NCI-H510A treated with DMSO at 0.1 percent for 48 hours (cell line): ENCODE measurements at regions not wholly inside any gene's neighbourhood (a gene's known extent, or its start where the extent isn't known, plus 50 kb on each side); places are given as distances from the start of the nearest gene placed in this dataset.

ENCODE experiments used
- DNase-seq: peaks from one replicate; lab custom pipeline; 2025; lab: John Stamatoyannopoulos, UW

DNA sequence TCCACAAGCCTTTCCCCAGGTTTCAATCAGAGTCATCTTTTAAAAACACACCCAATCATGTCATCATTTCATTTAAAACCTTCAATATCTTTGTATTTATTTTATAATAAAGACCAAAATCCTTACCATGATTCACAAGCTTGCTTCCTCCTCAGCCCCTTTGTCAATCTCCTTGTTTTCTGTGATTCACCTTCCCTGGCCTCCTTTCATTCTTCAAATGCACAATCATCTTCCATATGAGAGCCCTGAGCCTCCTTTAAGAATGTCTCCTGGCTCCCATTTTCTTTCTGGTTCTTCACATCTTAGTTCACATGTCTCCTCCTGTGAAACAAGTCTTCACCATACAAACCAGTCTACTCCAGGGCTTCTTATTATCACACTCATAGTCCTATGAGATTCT, 904.0 kb downstream of the SORCS3 start:
- no peak for DNase-seq

GRCh38 chr10:105540381-105540780, 899.3 kb downstream of the SORCS3 start:
- DNase-seq = no peak

- DNase-seq = no peak
These were observed 897.8 kb downstream of the SORCS3 start for GRCh38 chr10:105538874-105539273.

DNA sequence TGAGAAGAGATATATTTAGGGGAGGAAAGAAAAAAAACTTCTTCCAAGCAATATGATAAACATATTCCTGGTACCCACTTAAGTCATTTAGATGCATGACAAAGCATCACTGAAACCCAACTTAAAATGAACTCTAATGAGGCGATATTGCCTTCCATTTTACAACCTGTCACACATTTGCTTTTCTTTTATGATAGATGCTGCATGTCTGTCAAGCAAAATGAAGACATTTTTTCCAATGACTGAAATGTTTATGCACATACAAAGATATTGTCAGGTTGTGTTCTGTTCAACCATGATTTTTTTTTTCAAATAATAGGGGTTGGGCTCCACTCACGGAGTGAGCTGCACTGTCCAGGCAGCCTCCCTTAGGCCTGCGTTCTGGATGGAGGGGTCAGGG, 894.4 kb downstream of the SORCS3 start:
- no peak for DNase-seq

DNA sequence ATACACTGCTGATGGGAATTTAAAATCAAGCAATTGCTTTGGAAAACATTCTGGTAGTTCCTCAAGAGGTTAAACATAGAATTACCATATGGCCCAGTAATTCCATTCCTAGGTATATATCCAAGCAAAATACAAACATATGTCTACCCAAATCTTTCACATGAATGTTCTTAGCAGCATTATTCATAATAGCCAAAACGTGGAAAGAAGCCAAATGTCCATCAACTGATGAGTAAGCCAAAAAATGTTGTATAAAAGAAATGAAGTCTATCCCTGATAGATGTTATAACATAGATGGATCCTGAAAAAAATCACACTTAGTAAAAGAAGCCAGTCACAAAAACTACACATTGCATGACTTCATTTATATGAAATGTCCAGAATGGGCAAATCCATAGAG, 893.0 kb downstream of the SORCS3 start:
- DNase-seq = no peak

- no peak for DNase-seq
These were observed 875.4 kb downstream of the SORCS3 start for GRCh38 chr10:105516511-105516910.

GRCh38 chr10:105514106-105514505, 873.0 kb downstream of the SORCS3 start:
- no peak for DNase-seq

DNA sequence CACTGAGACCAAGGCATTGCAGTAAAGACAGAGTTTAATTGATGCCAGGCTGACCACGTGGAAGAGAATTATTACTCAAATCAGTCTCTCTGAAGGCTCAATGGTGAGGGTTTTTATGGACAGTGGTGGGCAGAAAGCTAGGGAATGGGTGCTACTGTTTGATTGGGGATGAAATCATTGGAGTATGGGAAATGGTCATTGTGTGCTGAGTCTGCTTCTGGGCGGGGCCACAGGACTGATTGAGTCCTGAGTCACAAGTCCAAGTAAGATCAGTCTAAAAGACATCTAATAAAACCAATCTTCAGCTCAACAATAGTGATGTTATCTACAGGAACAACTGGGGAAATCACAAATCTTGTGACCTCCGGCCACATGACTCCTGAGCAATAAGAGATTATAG, 868.4 kb downstream of the SORCS3 start:
- DNase-seq = no peak

- no peak for DNase-seq
These were observed 865.2 kb downstream of the SORCS3 start for GRCh38 chr10:105506262-105506661.

- no peak for DNase-seq
These were observed 862.6 kb downstream of the SORCS3 start for GRCh38 chr10:105503714-105504113.

- no peak for DNase-seq
These were observed 861.0 kb downstream of the SORCS3 start for GRCh38 chr10:105502058-105502457.

DNA sequence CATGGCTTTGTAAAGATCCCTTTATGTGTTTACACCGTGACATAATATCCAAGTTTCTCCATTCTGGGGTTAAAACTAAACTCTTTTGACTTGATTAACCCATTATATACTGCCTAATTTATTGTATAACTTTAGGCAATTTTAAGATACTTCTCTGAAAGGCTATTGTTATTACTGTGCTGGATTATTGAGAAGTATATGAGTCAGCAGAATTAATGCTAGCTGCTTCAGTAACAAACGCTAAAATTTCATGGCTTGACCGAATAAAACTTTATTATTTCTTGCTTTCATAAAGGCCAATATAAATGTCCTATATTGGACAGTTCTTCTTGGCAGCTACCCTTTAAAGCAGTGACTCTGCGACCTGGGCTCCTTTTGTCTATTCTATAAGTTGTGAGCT, 853.9 kb downstream of the SORCS3 start:
- DNase-seq = no peak

GRCh38 chr10:105494303-105494702, 853.2 kb downstream of the SORCS3 start:
- no peak for DNase-seq

DNA sequence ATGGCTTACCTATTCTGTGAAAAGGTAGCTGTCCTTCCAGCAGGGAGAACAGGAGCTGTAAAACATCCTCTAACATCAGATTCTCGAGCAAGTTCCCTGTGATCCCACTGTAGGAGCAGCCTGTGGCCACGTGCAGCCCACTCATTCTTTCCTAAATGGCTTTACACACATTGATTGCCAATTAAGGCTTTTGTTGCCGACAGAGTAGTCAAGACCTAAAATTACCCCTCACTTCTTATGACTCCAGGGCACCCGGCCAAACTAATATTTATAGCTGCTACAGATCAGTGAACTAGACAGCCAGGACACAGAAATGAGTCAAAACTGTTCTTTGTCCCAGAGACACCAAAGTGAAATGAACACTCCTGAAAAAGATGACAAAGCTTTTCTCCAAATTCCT, 832.1 kb downstream of the SORCS3 start:
- DNase-seq = no peak

- DNase-seq = no peak
These were observed 827.7 kb downstream of the SORCS3 start for GRCh38 chr10:105468759-105469158.

DNA sequence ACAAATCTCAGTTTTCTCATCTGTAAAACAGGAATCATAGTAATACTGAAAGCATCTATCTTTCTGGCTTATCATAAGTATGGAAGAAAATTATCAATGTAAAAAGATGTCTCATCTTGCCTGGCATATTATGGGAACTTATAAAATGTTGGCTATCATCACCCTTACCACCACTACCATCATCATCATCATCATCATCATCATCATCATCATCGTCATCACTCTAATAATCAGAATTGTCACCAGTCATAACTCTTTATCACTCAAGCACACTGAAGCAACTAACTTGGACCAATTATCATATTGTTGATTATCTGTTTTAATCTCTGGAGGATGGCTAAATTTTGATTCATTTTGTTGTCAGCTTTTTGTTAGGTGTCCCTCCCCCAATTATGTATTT, 825.4 kb downstream of the SORCS3 start:
- DNase-seq = no peak

- DNase-seq = no peak
These were observed 793.9 kb downstream of the SORCS3 start for GRCh38 chr10:105434970-105435369.

GRCh38 chr10:105413997-105414396, 772.9 kb downstream of the SORCS3 start:
- no peak for DNase-seq

GRCh38 chr10:105409370-105409769, 768.3 kb downstream of the SORCS3 start:
- no peak for DNase-seq

- DNase-seq = no peak
These were observed 765.4 kb downstream of the SORCS3 start for GRCh38 chr10:105406488-105406887.

DNA sequence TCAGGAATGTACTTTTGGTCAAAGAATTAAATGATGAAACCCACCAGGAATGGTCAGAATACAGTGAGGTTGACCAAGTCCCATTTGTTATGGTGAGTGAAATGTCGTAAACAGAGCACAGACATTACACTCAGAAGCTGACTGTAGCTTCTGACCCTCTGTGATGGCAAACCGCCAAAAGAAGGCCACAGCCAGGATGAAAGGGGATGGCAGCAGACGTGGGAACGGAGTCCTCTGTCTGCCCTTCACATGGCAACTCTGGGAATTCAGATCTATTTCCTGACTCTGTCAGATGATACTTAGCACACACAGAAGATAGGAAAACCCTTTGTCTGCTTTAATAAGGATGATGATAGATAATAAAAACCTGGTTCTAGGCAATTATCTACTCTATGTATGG, 757.1 kb downstream of the SORCS3 start:
- DNase-seq = no peak

DNA sequence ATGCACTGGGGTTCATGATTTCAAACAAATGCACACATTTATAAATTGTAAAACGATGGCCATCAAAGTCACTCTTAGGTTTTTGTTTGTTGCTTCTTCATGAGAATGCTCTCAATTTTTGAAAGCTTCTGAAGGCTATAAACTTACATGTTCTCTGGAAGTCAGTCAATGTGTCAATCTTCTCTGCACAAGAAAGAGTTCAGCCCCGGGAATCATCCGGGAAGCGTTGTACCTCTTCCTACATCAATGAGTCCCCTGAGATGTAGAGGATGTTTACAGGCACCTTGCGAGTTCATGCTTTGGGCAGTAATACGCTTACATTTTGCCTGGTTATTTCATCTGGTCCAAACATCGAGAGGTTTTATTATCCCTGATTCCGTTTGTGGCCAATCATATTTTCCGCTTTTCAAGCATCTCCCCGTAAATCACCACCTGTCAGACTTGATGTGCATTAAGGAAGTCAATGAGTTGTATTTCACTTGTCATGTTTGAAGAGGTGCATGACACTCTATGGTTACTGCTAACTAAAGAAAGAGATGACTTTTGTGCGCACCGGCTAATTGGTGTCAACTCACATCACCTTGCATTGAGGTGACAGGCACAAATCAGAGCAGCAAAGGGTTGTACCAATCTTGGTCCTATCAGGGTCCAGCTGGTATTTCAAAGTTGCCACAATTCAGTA, 750.7 kb downstream of the SORCS3 start:
- DNase-seq = no peak

- no peak for DNase-seq
These were observed 746.9 kb downstream of the SORCS3 start for GRCh38 chr10:105387971-105388370.

- DNase-seq = no peak
These were observed 742.9 kb downstream of the SORCS3 start for GRCh38 chr10:105383978-105384377.

DNA sequence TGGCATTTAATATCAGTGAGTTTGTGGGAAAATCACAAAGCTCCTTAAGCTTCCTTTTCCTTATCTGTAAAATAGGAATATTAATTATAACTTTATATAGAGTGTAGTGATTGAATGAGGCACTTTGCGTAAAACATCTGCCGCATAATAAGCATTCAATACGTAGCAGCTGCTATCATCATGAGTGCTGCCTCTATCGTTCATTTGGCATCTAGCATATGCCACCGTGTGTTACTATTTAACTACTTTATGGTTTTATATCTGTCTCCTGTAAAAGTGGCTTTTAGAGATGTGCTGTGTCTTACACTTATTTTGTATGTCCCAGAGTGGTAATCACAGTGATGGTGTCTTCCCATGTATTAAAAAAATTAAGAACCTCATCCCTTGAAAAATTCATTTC, 729.6 kb downstream of the SORCS3 start:
- DNase-seq = no peak
